SK-N-SH (cell line): ENCODE measurements at regions not wholly inside any gene's neighbourhood (a gene's known extent, or its start where the extent isn't known, plus 50 kb on each side); places are given as distances from the start of the nearest gene placed in this dataset.

Experiments
- CTCF ChIA-PET: fragments of 300-600, 350-600 bp; formaldehyde crosslinking; extraction: SDS; loops from one replicate; lab custom pipeline; 2021; lab: Yijun Ruan, JAX
- POLR2A ChIA-PET: fragments of 350-600 bp; sonication (Branson Sonifier 250); formaldehyde crosslinking; extraction: SDS; loops from one replicate; lab custom pipeline; 2020; ENCODE audit warnings: antibody characterized with exemption, inconsistent platforms; lab: Yijun Ruan, JAX
- DNase-seq: peaks from one replicate; pipeline ENCODE4 v3.0.0; 2012
- H2AFZ ChIP-seq: fragments of 200-600 bp; sonication (generic); 2 replicates; pipeline ENCODE4 v1.8.1; 2016; ENCODE audit warnings: antibody characterized with exemption, mild to moderate bottlenecking, low read depth
- H3F3A ChIP-seq: fragments of 200-600 bp; sonication (generic); replicated peaks from 2 replicates; pipeline ENCODE3; 2016; ENCODE audit warnings: antibody characterized with exemption, mild to moderate bottlenecking; ENCODE audit not compliant: insufficient read depth
- H3K27ac ChIP-seq, 2 experiments: fragments of 200-500 bp in 1 of 2; fragments of 200-600 bp in 1 of 2; sonication (Bioruptor generic) in 1 of 2; sonication (generic), shearing (Covaris generic) in 1 of 2; 2 replicates each; pipeline versions ENCODE4 v1.5.1 to v1.6.1; 2014 to 2016; ENCODE audit warnings: low read depth in 2 of 2, inconsistent platforms in 1 of 2, low read length in 1 of 2, mild to moderate bottlenecking in 1 of 2, mixed read lengths in 1 of 2
- H3K27me3 ChIP-seq: fragments of 200-600 bp; sonication (generic), shearing (Covaris generic); 2 replicates; pipeline ENCODE4 v1.6.1; 2016; ENCODE audit warnings: mixed run types; ENCODE audit not compliant: insufficient read depth
- H3K36me3 ChIP-seq, 2 experiments: fragments of 200-500 bp in 1 of 2; fragments of 200-600 bp in 1 of 2; sonication (Bioruptor generic) in 1 of 2; sonication (generic) in 1 of 2; replicated peaks in 1 of 2; 2 replicates each; pipeline versions ENCODE3 to v1.5.1; 2014 to 2016; ENCODE audit warnings: low read length in 1 of 2, mild to moderate bottlenecking in 1 of 2; ENCODE audit not compliant: insufficient read depth in 2 of 2, control insufficient read depth in 1 of 2
- H3K4me1 ChIP-seq, 2 experiments: fragments of 200-500 bp in 1 of 2; fragments of 200-600 bp in 1 of 2; sonication (Bioruptor generic) in 1 of 2; sonication (generic), shearing (Covaris generic) in 1 of 2; 2 replicates each; pipeline versions ENCODE4 v1.5.1 to v1.6.1; 2014 to 2016; ENCODE audit warnings: low read depth in 1 of 2, low read length in 1 of 2, mixed run types in 1 of 2; ENCODE audit not compliant: insufficient read depth in 2 of 2, control insufficient read depth in 1 of 2
- H3K4me2 ChIP-seq: fragments of 200-600 bp; sonication (generic), shearing (Covaris generic); 2 replicates; pipeline ENCODE4 v1.6.1; 2017; ENCODE audit warnings: mixed run types
- H3K4me3 ChIP-seq, 2 experiments: fragments of 200-500 bp in 1 of 2; fragments of 200-600 bp in 1 of 2; sonication (Bioruptor generic) in 1 of 2; sonication (generic), shearing (Covaris generic) in 1 of 2; 2 replicates each; pipeline versions ENCODE4 v1.5.1 to v1.8.1; 2014 to 2016; ENCODE audit warnings: low read depth in 2 of 2, inconsistent platforms in 1 of 2, low read length in 1 of 2, mild to moderate bottlenecking in 1 of 2, mixed read lengths in 1 of 2, moderate library complexity in 1 of 2
- H3K79me2 ChIP-seq: fragments of 200-600 bp; sonication (generic); 2 replicates; pipeline ENCODE4 v1.8.1; 2017; ENCODE audit warnings: mild to moderate bottlenecking; ENCODE audit not compliant: insufficient read depth
- H3K9ac ChIP-seq: fragments of 200-600 bp; sonication (generic); 2 replicates; pipeline ENCODE4 v1.6.1; 2017; ENCODE audit warnings: mixed run types
- H3K9me2 ChIP-seq: fragments of 200-600 bp; sonication (generic); 2 replicates; pipeline ENCODE4 v1.6.1; 2017; ENCODE audit warnings: mixed run types
- H3K9me3 ChIP-seq: fragments of 200-600 bp; sonication (generic); 2 replicates; pipeline ENCODE4 v1.6.1; 2017; ENCODE audit warnings: mixed run types, mild to moderate bottlenecking, moderate library complexity
- H4K20me1 ChIP-seq: fragments of 200-600 bp; sonication (generic); 2 replicates; pipeline ENCODE4 v1.6.1; 2017; ENCODE audit warnings: mild to moderate bottlenecking, mixed run types; ENCODE audit not compliant: insufficient read depth
- ELF1 ChIP-seq: IDR thresholded peaks from 2 replicates; pipeline ENCODE4 v1.4.0; 2012
- EZH2phosphoT487 ChIP-seq: fragments of 200-600 bp; sonication (generic); IDR thresholded peaks from 2 replicates; pipeline ENCODE4 v1.6.1; 2017; ENCODE audit warnings: low read depth, mixed run types, mild to moderate bottlenecking, antibody characterized with exemption, moderate library complexity, borderline replicate concordance
- FOSL2 ChIP-seq: IDR thresholded peaks from 2 replicates; pipeline ENCODE4 v1.4.0; 2012; ENCODE audit warnings: low read depth, mild to moderate bottlenecking, moderate library complexity, borderline replicate concordance
- FOXJ3 ChIP-seq: sonication (generic); formaldehyde crosslinking; IDR thresholded peaks from 2 replicates; pipeline ENCODE4 v1.5.1; 2020; ENCODE audit warnings: mild to moderate bottlenecking, missing genetic modification reagents
- FOXM1 ChIP-seq: IDR thresholded peaks from 2 replicates; pipeline ENCODE4 v1.4.0; 2012; ENCODE audit warnings: low read depth, mild to moderate bottlenecking
- GABPA ChIP-seq: IDR thresholded peaks from 2 replicates; pipeline ENCODE4 v1.4.0; 2012; ENCODE audit warnings: low read depth, mild to moderate bottlenecking
- MEF2A ChIP-seq: IDR thresholded peaks from 2 replicates; pipeline ENCODE4 v1.4.0; 2012; ENCODE audit warnings: low read depth, borderline replicate concordance
- NFIC ChIP-seq: IDR thresholded peaks from 2 replicates; pipeline ENCODE4 v1.4.0; 2012; ENCODE audit warnings: borderline replicate concordance
- NRF1 ChIP-seq: IDR thresholded peaks from 2 replicates; pipeline ENCODE4 v1.6.1; 2012; ENCODE audit warnings: low read depth, mild to moderate bottlenecking, low read length
- RAD21 ChIP-seq: IDR thresholded peaks from 2 replicates; pipeline ENCODE4 v1.6.1; 2012; ENCODE audit warnings: mild to moderate bottlenecking, low read length
- RFX5 ChIP-seq: IDR thresholded peaks from 2 replicates; pipeline ENCODE4 v1.6.1; 2012; ENCODE audit warnings: mild to moderate bottlenecking, improper control_type of control experiment, low read length
- RXRA ChIP-seq: IDR thresholded peaks from 2 replicates; pipeline ENCODE4 v1.4.0; 2012; ENCODE audit warnings: low read depth, mild to moderate bottlenecking, borderline replicate concordance
- SMC3 ChIP-seq: IDR thresholded peaks from 2 replicates; pipeline ENCODE4 v1.6.1; 2012; ENCODE audit warnings: low read depth, low read length, improper control_type of control experiment
- TCF12 ChIP-seq: IDR thresholded peaks from 2 replicates; pipeline ENCODE4 v1.4.0; 2012
- TEAD4 ChIP-seq: IDR thresholded peaks from 2 replicates; pipeline ENCODE4 v1.4.0; 2012; ENCODE audit warnings: mild to moderate bottlenecking, borderline replicate concordance; ENCODE audit not compliant: insufficient read depth
- WGBS: methylation state at CpG from one replicate; pipeline ENCODE4 v1.1.6; 2017; ENCODE audit warnings: low lambda C conversion rate; 5-methylcytosine and 5-hydroxymethylcytosine counted together
- TF ChIP-seq, protein P1 (sequence below): fragments of 150-350 bp; IDR thresholded peaks from 2 replicates; pipeline ENCODE4 v1.6.1; 2017; ENCODE audit warnings: antibody characterized with exemption, low read length, low read depth, borderline replicate concordance
- TF ChIP-seq, protein P2 (sequence below): IDR thresholded peaks from 2 replicates; pipeline ENCODE4 v1.6.1; 2012; ENCODE audit warnings: mild to moderate bottlenecking, low read depth, low read length, moderate library complexity
- TF ChIP-seq, protein P3 (sequence below): IDR thresholded peaks from 2 replicates; pipeline ENCODE4 v1.4.0; 2012; ENCODE audit warnings: low read depth

DNA sequence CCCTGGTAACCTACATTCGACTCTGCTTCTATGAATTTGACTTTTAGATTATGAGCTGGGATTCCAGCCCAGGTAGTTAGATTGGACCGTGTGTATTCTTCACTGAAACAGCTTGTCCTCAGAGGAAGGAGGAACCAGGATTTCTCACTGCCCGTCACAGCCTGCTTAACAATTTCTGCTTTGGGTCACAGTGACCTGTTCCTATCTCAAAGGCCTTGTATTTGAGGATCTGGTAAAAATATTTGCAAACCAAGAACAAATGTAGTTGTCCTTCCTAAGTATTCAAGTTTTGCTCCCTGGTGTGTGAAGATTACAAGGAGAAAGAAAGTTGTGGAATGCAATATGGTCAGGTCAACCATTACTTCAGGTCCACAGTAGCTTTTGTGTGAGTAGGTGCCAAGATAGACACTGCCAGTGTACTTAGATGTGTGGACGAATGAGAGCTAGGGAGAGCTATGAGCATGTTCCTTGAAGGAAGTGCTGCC lies 55.1 kb downstream of the KIF4B start:
- no peaks in the 10 kb centered on the region for H3K9me3 ChIP-seq
- H3K4me2 ChIP-seq: no peak overlapping the region
- H3K4me3 ChIP-seq: no peak overlapping the region
- no peaks in the 10 kb centered on the region for H3K79me2 ChIP-seq
- 28% methylated on average over 4 of the region's 4 CpGs for WGBS
- TF ChIP-seq RFX5: no peak
- no peak for TF ChIP-seq FOXM1
- TF ChIP-seq EZH2phosphoT487: no peak
- no peak for TF ChIP-seq FOSL2
- TF ChIP-seq FOXJ3 (CRISPR knock-in tag): no peak
- no peak for TF ChIP-seq ELF1
- no peak for TF ChIP-seq TCF12
- TF ChIP-seq, protein P1, sequence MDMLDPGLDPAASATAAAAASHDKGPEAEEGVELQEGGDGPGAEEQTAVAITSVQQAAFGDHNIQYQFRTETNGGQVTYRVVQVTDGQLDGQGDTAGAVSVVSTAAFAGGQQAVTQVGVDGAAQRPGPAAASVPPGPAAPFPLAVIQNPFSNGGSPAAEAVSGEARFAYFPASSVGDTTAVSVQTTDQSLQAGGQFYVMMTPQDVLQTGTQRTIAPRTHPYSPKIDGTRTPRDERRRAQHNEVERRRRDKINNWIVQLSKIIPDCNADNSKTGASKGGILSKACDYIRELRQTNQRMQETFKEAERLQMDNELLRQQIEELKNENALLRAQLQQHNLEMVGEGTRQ: no peak
- no peak for TF ChIP-seq RXRA
- TF ChIP-seq, protein P2, sequence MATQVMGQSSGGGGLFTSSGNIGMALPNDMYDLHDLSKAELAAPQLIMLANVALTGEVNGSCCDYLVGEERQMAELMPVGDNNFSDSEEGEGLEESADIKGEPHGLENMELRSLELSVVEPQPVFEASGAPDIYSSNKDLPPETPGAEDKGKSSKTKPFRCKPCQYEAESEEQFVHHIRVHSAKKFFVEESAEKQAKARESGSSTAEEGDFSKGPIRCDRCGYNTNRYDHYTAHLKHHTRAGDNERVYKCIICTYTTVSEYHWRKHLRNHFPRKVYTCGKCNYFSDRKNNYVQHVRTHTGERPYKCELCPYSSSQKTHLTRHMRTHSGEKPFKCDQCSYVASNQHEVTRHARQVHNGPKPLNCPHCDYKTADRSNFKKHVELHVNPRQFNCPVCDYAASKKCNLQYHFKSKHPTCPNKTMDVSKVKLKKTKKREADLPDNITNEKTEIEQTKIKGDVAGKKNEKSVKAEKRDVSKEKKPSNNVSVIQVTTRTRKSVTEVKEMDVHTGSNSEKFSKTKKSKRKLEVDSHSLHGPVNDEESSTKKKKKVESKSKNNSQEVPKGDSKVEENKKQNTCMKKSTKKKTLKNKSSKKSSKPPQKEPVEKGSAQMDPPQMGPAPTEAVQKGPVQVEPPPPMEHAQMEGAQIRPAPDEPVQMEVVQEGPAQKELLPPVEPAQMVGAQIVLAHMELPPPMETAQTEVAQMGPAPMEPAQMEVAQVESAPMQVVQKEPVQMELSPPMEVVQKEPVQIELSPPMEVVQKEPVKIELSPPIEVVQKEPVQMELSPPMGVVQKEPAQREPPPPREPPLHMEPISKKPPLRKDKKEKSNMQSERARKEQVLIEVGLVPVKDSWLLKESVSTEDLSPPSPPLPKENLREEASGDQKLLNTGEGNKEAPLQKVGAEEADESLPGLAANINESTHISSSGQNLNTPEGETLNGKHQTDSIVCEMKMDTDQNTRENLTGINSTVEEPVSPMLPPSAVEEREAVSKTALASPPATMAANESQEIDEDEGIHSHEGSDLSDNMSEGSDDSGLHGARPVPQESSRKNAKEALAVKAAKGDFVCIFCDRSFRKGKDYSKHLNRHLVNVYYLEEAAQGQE: no peak
- TF ChIP-seq, protein P3, sequence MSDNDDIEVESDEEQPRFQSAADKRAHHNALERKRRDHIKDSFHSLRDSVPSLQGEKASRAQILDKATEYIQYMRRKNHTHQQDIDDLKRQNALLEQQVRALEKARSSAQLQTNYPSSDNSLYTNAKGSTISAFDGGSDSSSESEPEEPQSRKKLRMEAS: no peak
- TF ChIP-seq RAD21: no peak
- TF ChIP-seq NRF1: no peak
- no peak for TF ChIP-seq NFIC
- no peak for TF ChIP-seq SMC3
- TF ChIP-seq TEAD4: no peak
- no peak for TF ChIP-seq GABPA
- no peak for TF ChIP-seq MEF2A
- no peaks in the 10 kb centered on the region for H3K4me1 ChIP-seq
- no peak overlapping the region for H3K9ac ChIP-seq
- H2AFZ ChIP-seq: no peak overlapping the region
- DNase-seq: no peak
- ChIA-PET POLR2A (no interaction called here), CTCF (no interaction called here)
- H3K9me2 ChIP-seq: no peaks in the 10 kb centered on the region
- H3F3A ChIP-seq: no peaks in the 10 kb centered on the region
- no peaks in the 10 kb centered on the region for H4K20me1 ChIP-seq
- H3K27me3 ChIP-seq: no peaks in the 10 kb centered on the region
- no peak overlapping the region for H3K27ac ChIP-seq
- no peaks in the 10 kb centered on the region for H3K36me3 ChIP-seq
